ENCODE measurements at regions not wholly inside any gene's neighbourhood (a gene's known extent, or its start where the extent isn't known, plus 50 kb on each side); places are given as distances from the start of the nearest gene placed in this dataset.
"Not testable (repeated sequence)": the region's sequence is repeated elsewhere in the genome, so short reads cannot be mapped to it uniquely, and the experiment has no call there.

DNA sequence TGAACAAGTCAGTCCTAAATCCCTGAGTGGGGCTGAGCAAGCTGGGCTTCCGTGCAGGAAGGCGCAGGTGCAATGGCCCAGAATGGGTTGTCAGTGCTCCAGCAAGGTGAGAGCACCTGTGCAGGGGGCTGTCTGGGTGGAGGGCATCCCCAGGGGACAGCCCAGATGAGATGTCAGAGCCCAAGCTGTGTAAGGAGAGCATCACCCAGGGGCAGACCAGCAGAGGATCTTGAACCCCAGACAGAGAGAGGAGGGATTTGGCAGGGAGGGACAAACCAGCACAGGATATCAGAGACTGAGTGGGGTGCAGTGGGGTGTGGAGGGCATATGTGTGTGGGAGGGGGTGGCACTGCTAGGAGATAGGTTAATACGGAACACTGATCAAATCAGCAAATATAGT is 114.9 kb upstream of the TMEM45B start:
- DNase-seq: no peak

DNA sequence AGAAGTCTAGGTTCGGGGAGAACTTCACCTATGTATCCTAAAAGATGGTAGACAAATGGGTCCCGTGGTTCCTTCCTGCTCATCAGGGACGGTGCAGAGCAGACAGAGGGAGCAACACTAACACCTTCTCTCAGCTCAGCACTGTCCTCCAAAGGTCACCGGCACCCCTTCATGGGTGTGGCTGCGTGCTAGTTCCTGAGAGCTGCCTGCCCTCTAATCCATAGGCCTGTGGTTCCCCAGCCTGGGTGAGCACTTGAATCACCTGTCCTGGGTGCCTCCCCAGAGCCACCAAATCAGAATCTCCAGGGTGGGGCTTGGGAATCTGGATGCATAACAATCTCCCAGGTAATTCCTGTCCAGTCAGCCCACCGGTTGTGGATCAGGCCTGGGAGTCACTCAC is 113.9 kb upstream of the TMEM45B start:
- DNase-seq: no peak

- DNase-seq: no peak
Observed at GRCh38 chr11:129702410-129703398, 112.9 kb upstream of the TMEM45B start.

DNA sequence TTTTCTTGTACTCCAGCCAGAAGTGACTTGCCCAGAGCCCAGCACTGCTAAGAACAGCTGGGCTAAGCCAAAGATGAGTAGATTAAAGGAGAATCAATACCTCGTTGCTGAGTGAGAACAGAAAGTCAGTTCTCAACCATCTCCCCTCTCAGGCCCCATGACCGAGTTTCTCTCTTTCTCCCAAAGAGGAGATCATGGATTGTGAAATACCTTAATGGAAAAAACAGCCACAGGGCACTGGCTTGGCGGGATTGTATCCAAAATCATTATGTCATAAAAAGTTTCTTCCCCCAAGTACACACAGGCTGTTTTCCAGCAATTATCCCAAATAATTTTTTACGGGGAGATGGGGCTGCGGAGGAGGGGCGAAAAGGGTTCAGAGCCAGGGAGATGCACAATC is 111.8 kb upstream of the TMEM45B start:
- DNase-seq: no peak

GRCh38 chr11:129704831-129705230 is 110.8 kb upstream of the TMEM45B start:
- no peak for DNase-seq

GRCh38 chr11:129705341-129705740 is 110.3 kb upstream of the TMEM45B start:
- no peak for DNase-seq

- no peak for DNase-seq
Observed at GRCh38 chr11:129705933-129706332, 109.7 kb upstream of the TMEM45B start.

- no peak for DNase-seq
Observed at GRCh38 chr11:129709801-129710398, 105.7 kb upstream of the TMEM45B start.

GRCh38 chr11:129710423-129710822 is 105.2 kb upstream of the TMEM45B start:
- DNase-seq: no peak

DNA sequence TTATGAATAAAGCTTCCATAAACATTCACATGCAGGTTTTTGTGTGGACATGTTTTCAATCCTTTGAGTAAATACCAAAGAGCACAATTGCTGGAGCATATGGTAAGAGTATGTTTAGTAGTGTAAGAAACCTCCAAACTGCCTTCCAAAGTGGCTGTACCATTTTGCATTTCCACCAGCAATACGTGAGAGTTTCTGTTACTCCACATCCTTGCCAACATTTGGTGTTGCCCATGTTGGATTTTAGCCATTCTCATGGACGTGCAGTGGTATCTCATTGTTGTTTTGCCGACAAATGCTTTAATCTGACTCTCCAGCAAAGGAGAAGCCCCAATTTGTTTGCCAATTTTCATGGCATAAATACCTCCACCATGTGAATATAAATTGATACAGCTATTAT is 103.9 kb upstream of the TMEM45B start:
- DNase-seq: no peak

- DNase-seq: not testable (repeated sequence)
Observed at GRCh38 chr11:129712486-129713240, 103.0 kb upstream of the TMEM45B start.

GRCh38 chr11:129719037-129719436 is 96.6 kb upstream of the TMEM45B start:
- no peak for DNase-seq

DNA sequence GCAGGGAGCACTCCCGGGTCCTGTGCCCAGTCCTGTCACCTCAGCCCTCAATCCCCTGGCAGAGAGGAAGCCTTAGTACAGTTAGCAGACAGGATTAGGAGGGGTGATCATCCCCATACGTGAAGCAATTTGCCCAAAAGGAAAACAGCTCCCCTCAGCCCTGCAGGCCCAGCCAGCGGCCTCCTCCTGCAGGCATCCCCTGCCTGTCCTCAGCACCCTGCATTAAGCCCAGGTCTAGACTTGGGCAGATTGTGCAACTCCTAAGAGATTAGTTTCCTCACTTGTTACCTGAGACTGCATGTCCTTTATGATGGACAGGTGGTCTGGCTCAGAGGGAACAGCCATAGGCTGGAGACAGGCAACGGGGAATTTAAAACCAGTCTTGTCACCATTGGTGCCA is 95.5 kb upstream of the TMEM45B start:
- DNase-seq: no peak

- no peak for DNase-seq
Observed at GRCh38 chr11:129720994-129721393, 94.7 kb upstream of the TMEM45B start.

DNA sequence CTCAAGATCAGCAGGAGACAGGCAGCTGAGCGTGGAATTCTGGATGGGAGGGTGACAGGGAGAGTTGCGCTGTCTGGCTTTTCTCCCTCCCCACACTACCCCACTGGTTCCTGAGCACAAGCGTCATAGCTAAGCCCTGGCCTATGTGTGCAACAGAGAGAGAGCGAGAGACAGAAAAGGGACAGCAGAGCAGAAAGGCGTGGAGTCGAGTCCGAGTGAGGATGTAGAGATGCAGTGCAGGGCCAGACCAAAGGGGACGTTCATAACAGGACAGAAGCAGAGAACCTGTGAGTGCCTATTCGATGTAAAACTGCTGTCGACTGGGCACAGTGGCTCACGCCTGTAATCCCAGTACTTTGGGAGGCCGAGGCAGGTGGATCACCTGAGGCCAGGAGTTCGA is 94.0 kb upstream of the TMEM45B start:
- DNase-seq: no peak

GRCh38 chr11:129722529-129722928 is 93.1 kb upstream of the TMEM45B start:
- DNase-seq: no peak

DNA sequence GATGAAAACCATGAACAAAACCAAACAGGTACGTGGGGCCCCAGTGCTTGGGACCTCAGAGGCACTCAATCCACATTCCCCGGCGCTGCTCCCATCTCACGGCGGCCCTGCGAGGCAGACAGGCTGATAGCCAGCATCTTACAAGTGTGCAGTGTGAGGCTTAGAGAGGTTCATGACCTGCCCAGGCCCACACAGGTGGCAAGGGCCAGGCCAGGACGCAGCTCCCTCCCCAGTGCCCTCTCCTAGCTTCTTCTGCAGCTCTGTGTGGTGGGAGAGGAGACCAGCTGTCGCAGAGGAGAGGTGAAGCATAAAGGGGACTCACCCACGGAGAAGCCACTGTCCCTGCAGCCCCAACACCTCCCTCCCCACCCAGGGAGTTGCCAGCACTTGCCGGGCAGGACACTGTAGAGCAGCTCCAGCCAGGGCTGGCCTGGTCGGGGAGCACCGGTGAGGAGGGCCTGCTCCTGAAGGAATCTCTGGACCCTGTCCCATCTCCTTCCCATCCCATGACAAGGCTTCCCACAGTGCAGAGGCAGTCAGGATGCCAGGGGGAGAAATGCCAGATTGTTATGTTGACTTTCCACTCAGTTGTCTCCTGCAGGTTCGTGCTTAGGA is 92.4 kb upstream of the TMEM45B start:
- no peak for DNase-seq

- no peak for DNase-seq
Observed at GRCh38 chr11:129723761-129724162, 91.9 kb upstream of the TMEM45B start.

DNA sequence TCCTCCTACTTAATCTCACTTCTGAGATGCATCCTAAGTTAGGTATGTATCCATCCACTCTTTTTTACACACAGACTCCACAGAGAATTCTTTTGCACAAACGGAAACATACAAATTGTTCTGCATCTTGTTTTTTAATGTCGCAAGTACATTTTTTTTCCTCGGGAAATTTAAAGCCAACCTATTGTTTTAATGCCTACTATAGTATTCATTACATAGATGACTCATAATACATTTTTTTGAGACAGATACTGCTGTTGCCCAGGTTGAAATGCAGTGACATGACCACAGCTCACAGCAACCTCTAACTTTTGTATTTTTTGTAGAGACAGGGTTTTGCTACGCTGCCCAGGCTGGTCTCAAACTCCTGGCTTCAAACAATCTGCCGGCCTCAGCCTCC is 90.8 kb upstream of the TMEM45B start:
- DNase-seq: no peak

DNA sequence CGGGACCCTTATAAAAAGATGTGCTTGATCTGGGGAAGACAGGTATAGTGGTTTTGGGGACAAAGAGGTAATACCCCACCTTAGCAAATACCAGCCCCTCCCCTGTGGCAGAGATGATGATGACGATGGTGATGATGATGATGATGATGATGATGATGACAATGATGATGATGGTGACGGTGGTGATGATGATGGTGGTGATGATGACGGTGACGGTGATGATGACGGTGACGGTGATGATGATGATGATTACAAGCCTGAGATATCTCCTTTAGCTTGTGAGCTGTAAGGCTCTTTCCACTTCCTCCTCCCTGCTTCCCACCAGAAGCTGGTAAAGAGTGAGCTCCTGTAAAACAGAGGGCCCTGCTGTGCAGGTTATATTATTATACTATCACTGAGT is 89.5 kb upstream of the TMEM45B start:
- DNase-seq: no peak

- peak; percentile 91 for DNase-seq
Observed at GRCh38 chr11:129728581-129728980, 87.1 kb upstream of the TMEM45B start.

DNA sequence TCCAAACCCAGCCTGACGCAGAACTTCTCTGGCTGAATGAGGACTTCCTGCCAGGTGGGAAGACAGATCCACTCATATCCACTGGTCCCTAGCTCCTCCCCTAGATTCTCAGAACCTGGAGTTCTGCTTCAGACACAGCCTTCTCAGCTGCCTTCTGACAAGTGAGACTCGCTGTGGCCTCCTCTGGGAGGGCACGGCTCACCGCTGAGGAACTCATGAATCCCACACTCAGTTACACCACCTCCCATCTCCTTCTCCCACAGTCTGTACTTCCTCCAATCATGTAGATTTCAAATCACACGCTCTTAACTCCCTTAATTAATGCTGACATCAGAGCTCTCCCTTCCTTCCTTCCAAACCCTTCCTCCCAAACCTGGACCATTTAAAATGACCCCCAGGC is 86.4 kb upstream of the TMEM45B start:
- DNase-seq: no peak

DNA sequence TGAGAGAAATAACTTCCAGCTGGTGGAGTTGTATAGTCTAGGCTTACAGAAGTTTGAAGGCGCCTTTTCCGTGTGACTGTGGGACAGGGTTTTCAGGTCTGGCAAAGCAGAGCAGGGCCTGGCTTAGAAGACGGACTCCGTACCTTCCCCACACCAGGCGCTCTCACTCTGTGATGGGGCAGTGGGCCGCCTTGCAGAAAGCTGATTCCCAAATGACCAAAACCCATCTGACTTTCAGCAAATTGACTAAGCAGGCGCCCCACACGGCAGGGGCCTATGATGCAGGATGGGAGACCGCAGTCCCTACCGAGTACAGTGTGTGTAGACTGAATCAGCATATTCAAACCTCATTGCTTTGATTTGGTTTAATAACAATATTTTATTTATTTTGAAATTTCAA is 85.8 kb upstream of the TMEM45B start:
- no peak for DNase-seq
